ENCODE measurements at regions not wholly inside any gene's neighbourhood (a gene's known extent, or its start where the extent isn't known, plus 50 kb on each side); places are given as distances from the start of the nearest gene placed in this dataset.

- DNase-seq, result no peak
Measured at GRCh38 chr1:221316491-221317056, 425.3 kb downstream of the DUSP10 start.

GRCh38 chr1:221317537-221317936, 424.4 kb downstream of the DUSP10 start:
- no peak for DNase-seq

GRCh38 chr1:221327954-221328353, 413.9 kb downstream of the DUSP10 start:
- no peak for DNase-seq

- DNase-seq, result no peak
Measured at GRCh38 chr1:221328371-221328770, 413.5 kb downstream of the DUSP10 start.

DNA sequence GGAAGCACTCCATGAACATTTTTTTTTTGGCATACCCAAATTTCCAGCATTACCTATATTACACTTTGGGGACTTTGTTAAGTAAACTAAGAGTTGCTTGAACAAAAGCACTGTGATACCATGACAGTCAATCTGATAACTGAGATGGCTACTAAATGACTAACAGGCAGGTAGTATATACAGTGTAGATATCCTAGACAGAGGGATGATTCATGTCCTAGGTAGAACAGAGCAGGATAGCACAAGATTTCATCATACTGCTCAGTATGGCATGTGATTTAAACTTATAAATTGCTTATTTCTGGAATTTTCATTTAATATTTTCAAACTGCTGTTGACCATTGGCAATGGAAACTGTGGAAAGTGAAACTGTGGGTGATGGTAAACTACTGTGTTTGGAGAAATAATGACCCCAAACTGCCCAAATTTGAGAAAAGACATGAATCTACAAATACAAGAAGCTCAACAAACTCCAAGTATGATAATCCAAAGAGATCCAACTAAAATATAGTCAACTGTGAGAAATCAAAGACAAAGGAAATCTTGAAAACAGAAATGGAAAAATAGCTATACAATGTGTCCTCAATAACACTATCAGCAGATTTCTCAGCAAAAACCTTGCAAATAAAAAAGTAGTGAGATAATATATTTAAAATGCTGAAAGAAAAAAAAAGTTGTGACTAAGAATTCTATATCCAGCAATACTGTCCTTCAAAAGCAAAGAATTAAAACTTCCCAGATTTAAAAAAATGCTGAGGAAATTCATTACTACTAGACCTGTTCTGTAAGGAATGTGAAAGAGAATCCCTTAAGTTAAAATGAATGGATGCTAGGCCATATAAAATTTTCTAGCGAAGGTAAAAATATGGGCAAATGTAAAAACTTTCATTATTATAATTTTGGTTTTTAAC, 410.4 kb downstream of the DUSP10 start:
- no peak for DNase-seq

- no peak for DNase-seq
Measured at GRCh38 chr1:221334062-221334461, 407.8 kb downstream of the DUSP10 start.

DNA sequence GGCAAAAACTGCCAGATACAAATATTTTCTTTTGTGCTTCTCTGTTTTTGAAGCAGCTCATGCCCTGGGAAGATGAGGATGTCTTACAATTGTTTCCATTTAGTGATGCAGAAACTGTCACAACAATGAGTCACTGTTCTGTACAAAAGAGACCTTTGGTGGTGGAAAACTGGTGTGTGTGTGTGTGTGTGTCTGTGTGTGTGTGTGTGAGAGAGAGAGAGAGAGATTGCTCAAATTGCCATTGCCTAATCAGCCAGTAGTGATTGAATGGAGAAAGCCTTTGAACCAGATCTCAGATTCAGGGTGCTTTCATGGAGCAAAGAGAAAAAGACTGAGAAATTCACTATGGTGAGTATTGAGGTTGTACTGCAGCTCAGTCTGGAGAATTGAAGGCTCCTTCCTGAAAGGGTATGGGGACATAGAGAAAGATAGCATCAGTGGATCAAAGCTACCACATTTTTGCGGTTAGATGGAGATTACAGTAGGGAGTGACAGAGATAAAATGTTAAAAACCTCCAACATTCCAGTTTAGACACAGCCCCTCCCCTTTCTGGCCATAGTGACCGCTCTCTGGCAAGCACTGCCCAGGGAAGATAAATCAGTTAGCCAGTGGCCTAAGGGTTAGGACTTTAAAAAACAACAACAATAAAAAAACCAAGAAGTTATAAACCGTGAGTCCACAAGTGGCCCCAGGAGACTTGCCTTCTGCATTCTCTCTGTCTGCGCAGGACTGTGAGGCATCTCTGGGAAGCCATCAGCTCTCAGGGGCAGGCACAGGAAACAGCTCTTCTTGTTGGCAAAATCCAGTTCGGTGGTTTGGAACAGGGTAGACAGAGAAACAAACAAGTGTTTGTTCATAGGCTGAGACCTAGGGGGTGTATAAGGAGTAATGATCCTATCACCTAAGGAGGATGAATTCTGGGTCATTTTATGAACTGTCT, 406.5 kb downstream of the DUSP10 start:
- DNase-seq, result no peak

DNA sequence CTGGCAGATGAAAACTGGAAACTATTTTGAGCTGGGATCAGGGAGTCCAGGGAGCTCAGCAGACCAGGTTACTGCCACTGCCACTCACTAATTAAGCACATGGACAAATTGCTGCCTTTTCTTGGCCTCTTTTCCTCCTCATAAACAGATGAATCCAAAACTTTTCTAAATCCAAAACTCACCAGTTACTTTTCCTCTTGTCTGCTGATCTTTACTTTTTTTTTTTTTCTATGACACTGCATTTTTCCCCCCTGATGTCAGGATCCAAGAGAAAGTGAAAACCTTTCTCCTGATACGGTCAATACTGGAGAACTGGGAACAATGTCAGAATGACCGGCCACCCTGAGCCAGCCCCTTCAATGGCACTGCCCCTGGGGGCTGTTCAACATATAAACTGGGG, 405.8 kb downstream of the DUSP10 start:
- DNase-seq, result no peak

GRCh38 chr1:221337106-221337505, 404.8 kb downstream of the DUSP10 start:
- no peak for DNase-seq

GRCh38 chr1:221343136-221343535, 398.8 kb downstream of the DUSP10 start:
- DNase-seq, result no peak

GRCh38 chr1:221343607-221344006, 398.3 kb downstream of the DUSP10 start:
- DNase-seq, result no peak

DNA sequence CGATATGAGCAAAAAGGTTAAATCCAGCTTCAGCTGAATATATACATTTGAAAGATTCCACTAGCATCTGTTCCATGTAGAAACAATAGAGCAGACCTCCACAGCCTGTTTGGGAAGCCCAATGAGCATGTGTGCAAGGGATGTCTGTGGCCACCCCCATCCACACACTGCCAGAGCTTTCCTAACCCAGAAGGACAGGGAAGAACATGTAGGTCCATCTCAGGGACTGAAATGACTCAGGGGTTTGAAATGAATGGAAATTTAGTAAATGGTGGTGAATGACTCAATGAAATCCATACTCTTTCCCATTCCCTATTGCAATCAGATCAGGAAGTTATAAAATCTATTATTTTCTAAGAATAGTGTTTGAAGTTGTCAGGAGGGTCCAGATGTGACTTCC, 397.2 kb downstream of the DUSP10 start:
- DNase-seq, result no peak

- no peak for DNase-seq
Measured at GRCh38 chr1:221347706-221348105, 394.2 kb downstream of the DUSP10 start.

DNA sequence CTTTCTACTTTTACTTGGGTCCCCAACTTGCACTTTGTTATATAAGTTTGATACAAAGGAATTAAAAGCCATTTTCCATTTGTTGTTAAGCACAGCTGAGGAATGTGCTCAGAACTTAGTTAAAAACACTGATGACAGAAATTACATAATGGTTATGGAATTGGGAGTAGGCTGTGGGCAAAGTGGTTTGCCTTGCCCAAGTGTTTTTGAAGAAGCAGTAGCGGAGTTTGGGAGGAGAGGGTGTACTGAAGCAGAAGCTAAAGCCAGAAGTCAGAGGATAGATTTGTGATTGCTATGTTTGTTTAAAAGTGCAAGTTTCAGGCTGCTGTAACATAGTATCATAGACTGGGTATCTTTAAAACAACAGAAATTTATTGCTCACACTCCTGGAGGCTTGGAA, 391.8 kb downstream of the DUSP10 start:
- no peak for DNase-seq

DNA sequence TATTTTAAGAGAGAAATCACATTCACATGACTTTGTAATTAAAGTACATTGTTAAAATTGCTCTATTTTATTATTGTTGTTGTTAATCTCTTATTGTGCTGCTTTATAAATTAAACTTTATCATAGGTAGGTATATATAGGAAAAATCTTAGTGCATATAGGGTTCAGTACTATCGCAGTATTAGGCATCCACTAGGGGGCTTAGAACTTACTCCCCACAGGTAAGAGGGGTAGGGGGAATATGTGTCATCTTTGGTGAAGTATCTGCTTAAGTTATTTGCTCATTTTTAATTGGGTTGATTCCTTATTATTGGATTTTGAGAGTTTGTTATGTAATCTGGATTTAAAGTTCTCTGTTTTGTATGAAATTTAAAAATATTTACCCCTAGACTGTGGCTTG, 385.2 kb downstream of the DUSP10 start:
- no peak for DNase-seq

- DNase-seq, result no peak
Measured at GRCh38 chr1:221363039-221363438, 378.9 kb downstream of the DUSP10 start.

GRCh38 chr1:221366495-221367110, 375.3 kb downstream of the DUSP10 start:
- no peak for DNase-seq

DNA sequence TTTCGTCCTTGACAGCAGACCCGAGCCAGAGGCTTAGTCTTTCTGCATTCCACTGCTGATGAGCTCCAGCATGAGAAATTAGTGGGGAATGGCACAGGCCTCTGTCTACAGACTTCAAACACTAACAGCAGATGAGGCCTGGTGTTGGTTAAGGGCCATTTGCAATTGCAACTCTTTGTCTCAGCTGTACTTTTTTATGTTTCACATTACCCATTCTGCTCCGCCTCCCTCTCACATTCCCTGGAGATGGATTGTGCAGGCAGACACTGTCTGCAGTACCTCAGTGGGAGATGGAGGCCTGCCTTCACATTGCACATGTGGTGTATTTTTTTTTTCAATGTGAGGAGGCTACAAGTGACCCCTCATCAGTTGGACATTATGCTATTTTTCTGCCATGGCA, 370.2 kb downstream of the DUSP10 start:
- no peak for DNase-seq

DNA sequence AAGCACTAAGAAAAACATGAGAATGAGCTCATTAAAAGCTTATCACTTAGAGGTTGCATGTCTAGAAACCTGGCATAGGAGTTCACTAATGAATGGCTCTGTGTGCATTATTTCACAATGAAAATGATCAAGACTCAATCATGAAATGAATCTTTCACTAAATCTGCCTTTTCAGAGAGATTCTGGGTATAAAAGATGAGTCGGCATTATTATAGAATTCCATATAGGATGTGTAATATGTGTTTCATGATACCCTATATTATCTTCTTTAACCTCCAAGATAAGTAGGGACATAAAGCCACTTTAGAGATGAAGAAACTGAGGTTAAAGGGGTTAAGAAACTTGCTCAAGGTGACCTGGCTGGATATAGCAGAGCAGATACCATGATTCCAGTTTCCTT, 368.1 kb downstream of the DUSP10 start:
- DNase-seq, result no peak

DNA sequence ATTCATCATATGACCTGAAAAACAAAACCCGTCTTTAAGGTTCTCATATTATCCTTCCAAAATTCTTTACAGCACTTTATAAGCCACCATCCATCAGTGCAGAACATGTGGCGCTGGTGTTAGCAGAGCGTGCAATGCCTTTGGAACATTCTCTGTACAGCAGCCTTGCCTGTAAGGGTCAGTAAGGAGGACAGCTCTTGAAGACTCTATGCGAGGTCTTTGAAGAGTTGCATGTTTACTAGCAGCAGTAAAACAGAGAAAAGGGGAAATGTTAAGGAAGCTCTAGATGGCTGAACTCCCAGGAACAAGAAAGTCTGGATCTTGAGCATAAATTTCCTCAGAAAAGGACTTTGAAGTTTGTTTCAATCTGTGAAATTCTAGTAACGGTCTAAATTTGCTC, 365.6 kb downstream of the DUSP10 start:
- no peak for DNase-seq

DNA sequence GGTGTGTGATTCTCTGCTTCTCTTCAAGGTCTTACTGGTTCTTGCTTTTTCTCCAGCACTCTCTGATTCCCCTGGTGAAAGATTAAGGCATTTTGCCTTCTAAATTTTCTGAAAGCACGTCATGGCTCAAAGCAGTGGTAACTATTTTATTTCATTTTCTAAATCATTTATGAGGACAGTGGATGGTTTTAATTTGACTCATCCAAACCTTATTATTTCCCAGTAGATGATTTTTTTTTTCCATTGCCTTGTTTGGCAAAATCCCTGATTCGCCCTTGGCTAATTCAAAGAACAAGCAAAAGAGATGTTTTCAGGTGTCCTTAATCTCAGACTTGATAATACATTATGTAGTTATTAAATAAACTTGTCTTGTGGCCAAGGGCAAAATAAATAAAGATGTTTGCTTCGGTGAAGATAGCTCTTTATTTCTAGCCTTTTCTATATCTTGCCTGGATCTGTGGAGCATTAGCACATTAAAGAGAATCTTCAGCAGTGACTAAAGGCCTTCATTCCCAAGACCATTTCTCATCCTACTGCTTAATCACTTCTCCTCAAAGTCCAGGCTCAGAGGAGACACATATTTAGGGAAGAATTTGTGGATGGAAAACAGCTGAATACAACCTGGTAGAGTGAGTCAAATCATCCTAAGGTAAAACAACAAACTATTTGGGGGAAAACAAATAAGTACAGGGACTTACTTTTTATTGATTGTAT, 359.8 kb downstream of the DUSP10 start:
- no peak for DNase-seq

DNA sequence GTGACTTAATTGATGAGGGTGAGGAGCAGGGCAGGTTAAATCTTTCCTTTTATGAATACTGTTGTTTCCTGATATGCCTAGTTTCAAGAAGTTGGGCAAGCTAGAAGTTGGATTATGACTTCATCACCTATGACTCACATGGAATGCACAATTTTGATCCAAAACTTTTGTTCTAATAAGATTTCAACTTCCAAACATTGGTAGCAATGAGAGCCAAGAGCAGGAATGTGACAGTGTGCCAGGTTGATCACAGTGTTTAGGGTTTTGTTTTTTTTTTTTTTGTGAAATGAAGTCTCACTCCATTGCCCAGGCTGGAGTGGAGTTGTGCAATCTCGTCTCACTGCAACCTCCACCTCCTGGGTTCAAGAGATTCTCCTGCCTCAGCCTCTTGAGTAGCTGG, 349.4 kb downstream of the DUSP10 start:
- no peak for DNase-seq
